GM18858 (cell line): ENCODE measurements at regions not wholly inside any gene's neighbourhood (a gene's known extent, or its start where the extent isn't known, plus 50 kb on each side); places are given as distances from the start of the nearest gene placed in this dataset.
"Not testable (repeated sequence)": the region's sequence is repeated elsewhere in the genome, so short reads cannot be mapped to it uniquely, and the experiment has no call there.

ENCODE experiments used
- ATAC-seq: cut with Tn5 transposase; IDR thresholded peaks from one replicate; pipeline ENCODE4 v1.9.1; 2021; ENCODE audit not compliant: unreplicated experiment

DNA sequence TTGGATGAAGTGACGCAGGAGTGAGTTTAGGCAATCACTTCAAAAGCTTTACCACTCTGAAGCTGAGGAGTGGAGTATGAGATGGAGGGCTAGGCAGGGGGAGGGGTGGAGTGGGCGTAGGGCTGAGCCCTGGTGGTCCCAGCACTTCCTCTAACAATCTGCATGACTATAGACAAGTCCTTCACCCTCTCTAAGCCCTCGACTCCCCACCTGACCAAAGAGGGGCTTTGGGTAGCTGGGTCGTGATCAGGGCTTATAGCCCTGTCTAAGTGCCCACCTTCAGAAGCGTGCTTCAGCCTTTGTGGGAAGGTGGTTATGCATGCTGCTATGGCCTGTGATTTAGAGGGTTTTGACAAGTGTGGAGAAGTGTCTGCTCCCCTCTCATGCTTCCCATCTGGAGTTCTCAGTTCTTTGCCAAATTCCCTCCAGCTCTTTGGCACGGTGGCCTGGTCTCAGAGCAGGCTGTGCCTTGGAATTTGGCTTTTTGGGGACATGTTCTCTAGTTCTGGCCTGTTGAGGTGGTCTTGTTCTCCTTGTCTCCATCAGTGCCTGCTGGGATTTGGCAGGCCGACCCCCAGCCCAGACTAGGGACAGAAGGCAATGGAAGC is 53.0 kb downstream of the ACTBL2 start:
- no peak for ATAC-seq

DNA sequence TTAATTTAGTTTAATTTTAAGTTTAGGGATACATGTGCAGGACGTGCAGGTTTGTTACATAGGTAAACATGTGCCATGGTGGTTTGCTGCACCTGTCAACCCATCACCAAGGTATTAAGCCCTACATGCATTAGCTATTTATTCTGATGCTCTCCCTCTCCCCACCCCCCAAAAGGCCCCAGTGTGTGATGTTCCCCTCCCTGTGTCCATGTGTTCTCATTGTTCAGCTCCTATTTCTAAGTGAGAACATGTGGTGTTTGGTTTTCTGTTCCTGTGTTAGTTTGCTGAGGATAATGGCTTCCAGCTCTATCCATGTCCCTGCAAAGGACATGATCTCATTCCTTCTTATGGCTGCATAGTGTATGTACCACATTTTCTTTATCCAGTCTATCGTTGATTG is 53.6 kb downstream of the ACTBL2 start:
- ATAC-seq = not testable (repeated sequence)

DNA sequence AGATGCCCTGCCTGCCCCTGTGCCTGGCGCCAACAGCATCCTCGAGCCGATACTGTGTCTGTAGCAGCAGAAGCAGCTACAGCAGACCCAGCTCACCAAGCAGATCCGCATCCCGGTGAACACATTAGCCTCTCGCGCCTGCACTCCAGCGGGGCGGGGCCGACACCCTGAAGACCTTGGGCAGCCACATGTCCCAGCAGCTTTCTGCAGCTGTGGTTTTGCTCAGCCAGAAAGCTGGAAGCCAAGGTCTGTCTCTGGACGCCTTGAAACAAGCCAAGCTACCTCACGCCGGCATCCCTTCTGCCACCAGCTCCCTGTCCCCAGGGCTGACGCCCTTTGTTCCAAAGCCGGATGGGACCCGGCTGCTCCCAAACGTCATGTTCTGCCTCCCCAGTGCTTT is 59.6 kb downstream of the ACTBL2 start:
- ATAC-seq = no peak

DNA sequence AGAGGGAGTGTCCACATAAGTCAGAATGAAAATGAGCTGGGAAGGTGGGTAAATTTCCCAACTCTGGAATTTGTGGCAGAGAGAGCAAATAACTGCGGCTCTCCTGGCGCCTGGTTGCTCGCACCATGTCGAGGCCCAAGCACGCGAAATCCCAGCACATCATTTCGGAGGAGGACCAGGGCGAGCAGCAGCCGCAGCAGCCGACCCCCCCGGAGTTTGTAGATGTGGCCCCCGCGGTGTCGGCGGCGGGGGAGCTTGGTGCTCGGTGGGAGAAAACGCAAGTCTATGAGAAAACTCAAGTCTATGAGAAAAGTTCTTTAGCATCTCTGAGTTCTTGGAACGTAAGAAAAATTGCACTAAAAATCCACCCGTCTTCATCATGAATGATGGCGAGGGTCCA is 60.3 kb downstream of the ACTBL2 start:
- ATAC-seq = no peak

DNA sequence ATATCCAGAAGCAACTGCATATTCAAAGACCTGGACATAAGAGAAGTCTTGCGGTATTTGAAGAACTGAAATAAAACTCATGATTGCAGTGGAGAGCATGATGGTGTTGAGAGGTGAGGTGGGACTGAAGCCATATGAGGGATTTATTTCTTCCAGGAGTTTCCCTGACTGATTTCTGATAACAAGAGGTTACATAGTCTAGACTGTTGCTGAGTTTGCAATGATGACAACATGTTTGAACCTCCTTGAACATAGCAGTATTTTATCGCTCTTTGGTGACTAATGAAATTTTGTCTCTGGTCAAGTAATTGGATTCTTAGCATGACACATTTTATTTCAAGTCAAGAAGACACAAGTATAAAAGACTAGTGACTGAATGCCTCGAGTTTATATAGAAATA is 61.8 kb downstream of the ACTBL2 start:
- no peak for ATAC-seq

DNA sequence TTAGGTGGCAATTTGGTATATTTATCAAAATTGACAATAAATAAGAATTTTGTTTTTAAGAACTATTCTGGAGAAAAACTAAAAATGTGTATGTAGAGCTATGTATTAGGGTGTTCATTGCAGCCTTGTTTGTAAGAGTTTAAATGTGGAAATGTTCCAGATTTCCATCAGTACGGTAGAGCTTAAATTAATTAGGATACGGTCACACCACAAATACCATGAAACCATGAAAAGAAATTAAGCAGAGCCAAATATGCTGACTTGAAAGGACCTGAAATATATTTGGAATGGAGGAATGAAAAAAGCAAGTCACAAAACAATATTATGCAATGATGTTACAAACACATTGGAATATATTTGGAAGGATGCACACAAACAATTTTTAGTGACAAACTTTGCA is 64.6 kb downstream of the ACTBL2 start:
- no peak for ATAC-seq

DNA sequence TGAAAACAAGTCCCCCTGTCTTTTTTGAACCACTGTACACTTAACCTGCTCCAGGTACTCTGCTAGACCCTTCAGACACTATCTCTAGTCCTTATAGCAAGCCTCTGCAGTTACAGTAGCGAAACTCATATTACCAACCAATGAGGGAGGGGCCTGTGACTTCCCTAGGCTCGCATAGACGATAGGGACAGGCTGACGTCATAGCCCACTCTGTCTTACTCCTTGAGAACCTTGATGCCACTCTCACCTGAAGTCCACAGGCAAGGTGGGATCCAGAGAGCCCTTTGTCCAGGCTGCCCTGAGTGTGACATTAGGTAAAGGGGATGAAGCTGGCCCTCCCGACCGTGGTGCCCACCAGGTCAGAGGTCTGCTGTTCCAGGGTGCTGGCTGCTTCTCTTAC is 65.3 kb downstream of the ACTBL2 start:
- ATAC-seq = no peak

DNA sequence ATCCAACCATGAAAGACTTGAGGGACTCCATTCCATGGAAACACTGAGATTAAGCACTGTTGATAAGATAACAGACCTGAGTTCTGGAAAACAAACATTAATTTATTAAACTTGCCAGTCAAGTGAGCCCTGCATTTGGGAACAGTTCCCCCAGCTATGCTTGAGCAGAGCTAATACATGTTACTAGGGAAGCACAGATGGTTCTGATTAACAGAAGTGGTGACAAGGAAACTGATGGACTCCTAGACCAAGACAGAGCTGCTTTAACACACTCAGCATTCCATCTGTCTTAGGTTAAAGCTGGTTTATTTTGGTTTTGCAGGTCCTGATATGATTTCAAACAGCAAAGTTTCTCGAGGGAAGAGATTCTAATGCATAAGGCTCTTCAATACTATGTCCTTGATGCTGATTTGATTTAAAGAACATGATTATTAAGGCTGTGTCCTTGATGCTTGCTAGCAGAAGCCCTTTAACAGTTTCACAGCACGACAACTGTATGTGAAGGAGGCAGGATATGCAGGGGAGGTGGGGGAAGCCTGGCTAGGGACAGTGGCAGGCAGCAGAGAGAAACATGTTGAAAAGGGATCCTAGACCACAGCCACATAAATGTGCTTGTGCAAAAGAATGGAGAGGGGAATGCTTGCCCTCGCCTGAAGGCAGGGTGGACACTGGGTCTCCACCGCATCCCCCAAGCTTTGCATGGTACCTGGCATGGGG is 66.2 kb downstream of the ACTBL2 start:
- ATAC-seq = no peak

DNA sequence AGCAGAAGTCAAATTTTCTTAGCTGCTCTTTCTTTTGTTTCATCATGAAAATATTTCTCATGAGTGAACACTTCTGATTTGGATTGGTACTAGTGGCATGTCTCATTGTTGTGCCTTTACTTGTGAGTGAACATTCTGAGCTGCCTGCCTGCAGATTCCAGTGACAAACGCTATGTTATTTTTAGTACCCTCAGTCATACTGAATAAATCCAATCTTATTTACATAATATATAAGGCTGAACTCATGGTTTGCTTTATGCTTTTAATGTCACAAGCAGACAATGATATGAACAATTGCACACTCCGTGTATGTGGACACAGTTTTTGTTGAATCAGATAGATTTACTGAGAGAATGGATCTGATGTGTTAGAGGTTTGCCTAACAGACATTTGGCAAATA is 67.8 kb downstream of the ACTBL2 start:
- no peak for ATAC-seq

DNA sequence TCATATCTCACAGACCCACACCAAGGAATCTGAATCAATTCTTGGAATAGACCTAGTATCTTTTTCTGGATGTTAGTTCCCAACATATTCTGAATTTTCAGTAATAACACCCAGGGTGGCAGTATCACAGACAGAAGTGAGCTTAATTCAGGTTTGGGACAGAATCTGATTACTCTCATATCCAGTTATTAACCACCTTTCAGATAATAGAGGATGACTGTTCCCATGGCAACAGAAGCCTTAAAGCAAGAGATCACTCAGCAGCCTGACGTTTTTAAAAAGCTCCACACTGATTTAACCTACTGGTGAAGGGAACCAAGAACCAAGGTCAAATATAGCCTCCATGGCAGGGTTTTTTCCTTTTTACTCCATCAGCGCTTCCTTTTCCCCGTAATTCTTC is 68.4 kb downstream of the ACTBL2 start:
- ATAC-seq = no peak

DNA sequence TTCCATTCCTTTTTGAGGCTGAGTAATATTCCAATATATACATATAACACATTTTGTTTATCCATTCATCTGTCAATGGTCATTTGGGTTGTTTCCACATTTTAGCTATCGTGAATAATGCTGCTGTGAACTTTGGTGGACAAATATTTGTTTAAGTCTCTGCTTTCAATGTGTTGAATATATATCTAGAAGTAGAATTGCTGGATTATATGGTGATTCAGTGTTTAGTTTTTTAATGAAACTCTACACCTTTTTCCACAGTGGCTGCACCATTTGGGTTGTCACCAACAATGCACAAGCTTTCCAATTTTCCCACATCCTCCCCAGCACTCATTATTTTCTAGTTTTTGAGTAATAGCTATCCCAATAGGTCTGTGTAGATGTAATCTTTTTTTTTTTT is 69.5 kb downstream of the ACTBL2 start:
- ATAC-seq = no peak

DNA sequence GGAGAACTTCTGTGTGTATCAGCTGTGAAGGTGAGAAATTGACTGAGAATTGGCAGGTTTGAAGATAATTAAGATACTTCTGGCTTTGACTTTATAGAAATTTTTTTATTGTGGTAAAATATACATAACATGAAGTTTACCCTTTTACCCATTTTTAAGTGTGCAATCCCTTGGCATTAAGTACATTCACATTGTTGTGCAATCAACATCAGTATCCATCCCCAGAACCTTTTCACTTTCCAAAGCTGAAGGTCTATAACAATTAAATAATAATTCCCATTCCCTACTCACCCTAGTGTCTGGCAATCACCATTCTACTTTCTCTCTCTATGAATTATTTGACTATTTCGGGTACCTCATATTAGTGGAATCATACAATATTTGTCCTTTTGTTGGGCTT is 69.9 kb downstream of the ACTBL2 start:
- ATAC-seq = no peak

DNA sequence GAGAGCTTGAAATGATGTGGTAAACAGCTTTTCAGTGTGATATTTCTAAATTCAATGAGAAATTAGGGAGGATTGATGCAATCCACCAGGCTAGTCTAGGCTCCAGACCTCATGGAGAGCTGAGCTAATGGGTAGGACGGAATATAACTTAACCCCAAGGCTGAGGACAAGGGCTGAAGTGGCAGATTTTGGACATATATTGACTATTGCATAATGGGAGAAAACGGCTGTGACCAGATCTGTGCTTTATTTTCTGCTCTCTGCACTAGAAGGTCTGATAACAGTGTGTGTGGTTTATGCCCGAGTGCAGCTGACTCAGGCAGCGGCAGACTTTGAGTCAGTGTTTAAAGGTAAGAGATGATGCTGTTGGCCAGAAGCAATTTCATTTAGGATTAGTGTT is 70.6 kb downstream of the ACTBL2 start:
- ATAC-seq = no peak

DNA sequence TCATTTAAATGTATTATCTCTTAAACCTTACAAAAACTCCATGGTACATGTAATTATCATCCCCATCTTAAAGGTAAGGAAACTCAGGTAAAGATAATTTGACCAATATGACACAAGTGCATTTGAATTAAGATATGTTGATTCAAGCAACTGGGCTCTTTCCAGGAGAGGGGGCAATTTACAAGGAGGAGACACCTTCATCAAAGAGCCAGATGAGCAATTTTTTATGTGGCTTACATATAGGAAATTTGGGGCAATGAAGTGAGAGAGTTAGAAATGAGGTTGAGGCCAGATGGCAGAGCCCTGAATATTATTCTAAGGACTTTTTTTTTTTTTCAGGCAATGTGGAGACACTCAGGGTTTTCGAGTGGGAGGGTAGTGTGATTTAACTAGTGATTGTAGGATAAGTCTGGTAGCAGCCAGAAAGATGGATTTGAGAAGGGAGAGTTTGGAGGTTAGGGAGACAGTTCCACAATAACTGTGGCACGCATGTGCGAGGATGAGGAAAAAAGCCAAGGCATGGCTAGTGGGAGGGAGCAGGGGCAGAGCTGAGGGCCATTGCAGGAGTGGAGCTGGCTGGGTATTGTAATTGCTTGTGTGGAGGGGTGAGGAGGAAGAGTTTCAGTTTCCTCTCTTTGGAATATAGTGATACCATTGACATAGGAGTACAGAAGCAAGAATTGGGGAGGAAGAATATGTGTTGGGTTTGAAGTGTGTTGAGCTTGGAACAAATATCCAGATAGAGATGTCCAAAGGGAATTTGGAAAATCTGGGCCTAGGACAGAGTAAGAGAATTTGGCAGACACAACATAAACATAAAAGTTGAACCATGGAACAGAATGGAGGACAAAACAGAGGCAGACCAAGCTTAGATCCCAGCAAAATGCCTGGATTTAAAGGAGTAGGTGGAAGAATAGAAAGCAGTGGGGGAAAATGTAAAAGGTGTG is 72.0 kb downstream of the ACTBL2 start:
- ATAC-seq = no peak

DNA sequence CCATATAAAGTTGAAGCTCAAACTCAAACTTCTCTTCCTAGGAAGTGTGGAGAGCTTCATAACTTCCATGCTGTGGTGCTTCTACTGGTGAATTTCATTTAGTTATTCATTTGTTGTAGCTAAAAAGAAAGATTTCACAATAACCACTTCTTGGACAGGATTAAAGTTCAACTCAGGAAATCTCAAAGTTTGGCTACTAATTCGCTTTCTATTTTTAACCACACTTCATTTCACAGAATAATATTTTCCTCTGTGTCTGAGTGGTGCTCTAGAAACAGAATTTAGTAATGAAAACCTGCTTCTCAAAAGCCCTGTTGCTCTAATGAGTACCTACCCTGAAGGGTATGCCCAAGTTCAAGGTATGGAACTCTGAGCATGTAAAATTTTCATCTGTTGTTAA is 73.9 kb downstream of the ACTBL2 start:
- no peak for ATAC-seq

DNA sequence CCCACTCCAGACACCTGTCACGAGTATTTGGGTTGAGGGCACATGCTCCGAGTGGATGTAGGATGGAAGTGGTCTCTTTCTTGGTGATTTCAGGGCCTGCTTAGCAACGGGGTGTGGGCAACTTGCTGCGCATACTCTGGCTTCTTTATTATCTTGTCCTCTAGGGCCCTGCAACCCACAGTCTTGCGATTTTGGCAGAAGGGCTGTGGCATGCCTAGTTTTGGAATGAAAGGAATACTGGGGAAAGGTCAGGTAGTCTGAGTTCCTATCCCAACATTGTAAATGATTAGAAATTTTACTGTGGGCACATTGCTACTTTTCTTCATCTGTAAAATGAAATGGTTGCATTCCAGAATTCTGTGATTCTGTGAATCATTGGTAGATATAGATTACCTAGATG is 74.3 kb downstream of the ACTBL2 start:
- no peak for ATAC-seq

DNA sequence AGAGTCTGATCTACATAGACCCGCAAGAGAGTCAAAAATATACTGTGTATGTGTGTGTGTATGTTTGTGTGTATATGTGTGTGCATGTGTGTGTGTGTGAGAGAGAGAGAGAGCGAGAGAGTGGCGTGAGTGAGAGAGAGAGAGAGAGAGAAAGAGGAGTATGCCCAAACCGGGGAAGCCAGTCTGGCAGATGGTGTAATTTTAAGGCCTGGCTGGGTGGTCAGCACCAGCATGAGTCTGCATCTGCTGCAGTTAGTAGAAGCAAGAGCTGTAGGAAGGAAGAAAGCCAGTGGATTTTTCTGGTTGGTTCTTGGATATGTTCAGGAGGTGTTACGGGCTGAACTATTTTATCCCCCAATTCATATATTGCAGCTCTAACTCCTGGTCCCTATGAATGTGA is 75.2 kb downstream of the ACTBL2 start:
- no peak for ATAC-seq

DNA sequence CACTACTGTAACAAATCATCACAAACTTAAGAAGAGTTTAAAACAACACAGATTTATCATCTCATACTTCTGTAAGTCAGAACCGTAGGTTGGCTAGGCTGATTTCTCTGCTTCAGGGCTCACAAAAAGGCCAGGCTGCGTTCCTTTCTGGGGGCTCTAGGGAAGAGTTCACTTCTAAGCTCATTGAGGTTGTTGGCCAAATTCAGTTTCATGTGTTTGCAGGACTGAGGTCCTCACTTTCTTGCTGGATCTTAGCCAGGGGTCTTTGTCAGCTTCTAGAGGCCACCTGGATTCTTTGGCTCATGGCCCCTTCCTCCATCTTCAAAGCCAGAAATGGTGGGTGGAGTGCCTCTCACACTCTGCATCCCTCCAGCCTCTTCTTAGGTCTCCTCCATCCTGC is 76.0 kb downstream of the ACTBL2 start:
- no peak for ATAC-seq

DNA sequence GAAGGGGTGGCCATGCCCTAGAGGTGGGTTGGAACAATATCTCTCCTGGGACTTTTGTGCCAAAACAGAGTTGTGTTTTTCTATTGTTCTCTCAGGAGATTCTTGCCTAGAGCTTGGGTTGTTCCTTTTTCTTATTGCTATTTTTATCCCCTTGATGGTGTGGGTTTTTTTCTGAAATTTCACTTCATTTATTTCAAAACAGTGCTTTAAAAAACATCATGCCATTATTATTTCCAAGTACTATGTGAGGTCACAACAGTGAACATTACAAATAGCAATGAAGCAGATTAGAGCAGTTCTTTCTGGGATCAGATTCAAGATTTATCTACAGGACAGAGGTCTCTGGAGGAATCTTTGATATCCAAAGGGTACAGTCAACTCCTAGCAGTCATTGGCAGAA is 76.6 kb downstream of the ACTBL2 start:
- ATAC-seq = no peak

DNA sequence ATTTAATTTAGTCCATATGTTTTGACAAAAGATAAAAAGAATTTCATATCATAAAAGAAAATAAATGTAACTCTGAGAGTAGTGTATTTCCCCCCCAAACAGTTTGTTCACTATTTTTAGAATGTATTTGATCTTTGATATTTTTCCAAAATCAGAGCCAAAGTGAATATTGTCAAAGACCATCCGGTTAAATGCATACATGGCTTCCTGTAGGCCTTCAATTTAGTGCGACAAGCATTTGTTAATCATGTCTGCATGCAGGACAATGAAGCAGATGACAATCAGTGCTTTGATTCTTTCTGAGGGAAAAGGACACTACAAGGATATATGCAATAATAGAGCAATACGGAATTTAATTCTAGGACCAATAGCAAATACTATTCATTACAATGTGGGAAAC is 79.8 kb downstream of the ACTBL2 start:
- ATAC-seq = no peak

DNA sequence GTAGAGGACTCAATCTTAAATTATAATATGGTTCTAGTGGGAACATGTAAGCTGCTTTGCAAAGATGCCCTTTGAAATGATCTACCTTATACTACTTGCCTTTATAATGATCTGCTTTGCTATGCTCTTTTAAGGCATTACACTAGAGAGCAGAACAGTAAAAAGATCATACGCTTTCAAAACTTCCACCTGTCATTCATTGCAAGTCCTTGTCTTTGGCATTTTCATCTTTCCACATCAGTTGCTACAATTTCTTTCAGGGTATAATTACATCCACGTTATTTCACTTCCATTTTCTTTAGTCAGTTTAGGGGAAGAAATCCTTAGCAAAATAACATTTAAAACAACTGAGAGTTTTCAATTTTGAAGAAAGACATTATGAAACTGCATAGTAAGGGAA is 80.3 kb downstream of the ACTBL2 start:
- ATAC-seq = no peak
